Urothelium cell line (cell line): ENCODE measurements at regions not wholly inside any gene's neighbourhood (a gene's known extent, or its start where the extent isn't known, plus 50 kb on each side); places are given as distances from the start of the nearest gene placed in this dataset.
"Not testable (repeated sequence)": the region's sequence is repeated elsewhere in the genome, so short reads cannot be mapped to it uniquely, and the experiment has no call there.

Experiments
- DNase-seq: peaks from one replicate; pipeline ENCODE4 v3.0.0; 2011; ENCODE audit warnings: low spot score, mixed read lengths
- FAIRE-seq: peaks from 2 replicates; lab custom pipeline; 2011; peaks lifted over from hg19 to GRCh38; lab: Jason Lieb, UNC

DNA sequence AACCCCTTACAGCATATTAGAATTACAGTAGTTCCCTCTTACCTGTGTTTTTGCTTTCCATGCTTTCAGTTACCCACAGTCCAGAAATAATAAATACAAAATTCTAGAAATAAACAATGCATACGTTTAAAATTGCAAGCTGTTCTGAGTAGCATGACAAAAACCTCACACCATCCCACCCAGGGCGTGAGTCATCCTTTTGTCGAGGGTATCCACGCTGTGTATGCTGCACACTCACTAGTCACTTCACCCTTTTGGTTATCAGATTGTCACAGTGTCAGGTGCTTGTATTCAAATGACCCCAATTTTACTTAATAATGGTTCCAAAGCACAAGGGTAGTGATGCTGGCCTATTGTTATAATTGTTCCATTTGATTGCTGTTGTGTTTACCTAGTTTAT, 72.5 kb upstream of the P3H2 start:
- FAIRE-seq (no peak), DNase-seq (no peak)

DNA sequence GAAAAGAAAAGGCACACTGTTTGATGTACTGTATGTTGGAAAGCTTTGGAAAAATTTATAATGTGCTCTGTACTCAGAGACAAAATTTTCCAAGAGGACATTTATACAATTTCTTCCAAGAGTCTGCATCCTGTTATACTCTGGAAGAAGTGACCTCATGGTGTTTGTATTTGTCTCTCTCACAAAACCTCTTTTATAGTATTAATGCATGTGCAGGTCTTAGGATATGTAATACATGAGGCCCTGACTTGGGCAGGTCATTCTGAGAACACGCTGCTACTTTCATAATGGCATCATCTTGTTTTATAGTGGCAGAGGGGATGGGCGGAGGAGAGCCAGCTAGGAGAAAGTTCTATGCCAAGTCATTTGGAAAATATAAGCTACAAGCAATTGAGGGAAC, 72.0 kb upstream of the P3H2 start:
- no peak for DNase-seq
- no peak for FAIRE-seq

DNA sequence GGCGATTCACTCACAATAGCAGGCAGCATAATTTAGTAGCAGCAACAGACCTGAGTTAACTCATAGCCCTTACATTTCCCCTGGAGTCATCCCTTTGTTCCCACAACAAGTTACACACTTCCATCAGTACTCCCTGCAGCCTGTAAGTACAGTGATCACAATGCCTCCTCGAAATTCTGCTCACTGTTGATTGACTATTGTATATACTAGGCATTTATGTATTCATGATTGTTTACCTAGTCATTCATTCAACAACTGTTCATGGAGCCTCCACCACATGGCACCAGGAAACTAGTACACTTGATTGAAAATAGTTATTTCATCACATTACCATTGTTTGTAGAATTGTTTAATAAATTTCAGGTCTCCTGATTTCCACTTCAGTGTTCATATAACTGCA, 71.4 kb upstream of the P3H2 start:
- DNase-seq (no peak), FAIRE-seq (peak; percentile 65)

DNA sequence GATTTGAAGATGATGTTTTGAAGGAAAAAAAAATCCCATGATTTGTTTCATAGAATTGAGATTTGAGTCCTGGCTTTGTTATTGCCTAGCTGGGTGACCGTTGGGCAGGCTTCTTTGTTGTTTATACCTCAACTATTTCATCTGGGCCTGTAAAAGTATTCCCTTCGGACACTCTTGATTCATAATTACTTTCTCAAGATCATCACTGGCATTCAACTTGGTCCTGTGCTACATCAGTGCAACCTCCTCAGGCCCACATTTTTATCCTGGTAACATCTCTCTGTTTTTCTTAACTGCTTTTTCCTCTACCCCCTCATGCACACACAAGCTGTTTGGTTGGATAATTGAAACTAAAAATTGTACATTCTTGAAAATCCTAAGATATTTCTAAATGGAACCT, 67.5 kb upstream of the P3H2 start:
- no peak for FAIRE-seq

DNA sequence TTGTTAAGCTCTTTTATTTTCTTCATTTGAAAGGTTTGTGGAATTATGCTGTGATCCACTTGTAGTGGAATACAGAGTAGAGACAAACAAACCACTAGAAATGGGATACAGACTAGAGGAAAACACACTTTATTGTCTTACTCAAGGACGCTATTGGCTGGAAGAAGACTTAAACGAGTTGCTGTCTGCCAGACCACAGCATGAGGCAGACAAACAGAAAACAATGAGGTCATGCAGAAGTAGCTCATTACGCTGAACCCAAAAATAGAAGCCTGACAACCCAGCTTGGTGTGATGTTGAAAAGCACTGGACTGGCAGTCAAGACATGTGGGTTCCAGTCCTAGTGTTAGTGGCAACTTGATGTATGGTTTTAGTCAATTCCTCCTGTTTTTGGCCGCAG, 62.4 kb upstream of the P3H2 start:
- peak; percentile 40 for FAIRE-seq

More for the DNA sequence above, 67.5 kb upstream of the P3H2 start:
- no peak for DNase-seq

DNA sequence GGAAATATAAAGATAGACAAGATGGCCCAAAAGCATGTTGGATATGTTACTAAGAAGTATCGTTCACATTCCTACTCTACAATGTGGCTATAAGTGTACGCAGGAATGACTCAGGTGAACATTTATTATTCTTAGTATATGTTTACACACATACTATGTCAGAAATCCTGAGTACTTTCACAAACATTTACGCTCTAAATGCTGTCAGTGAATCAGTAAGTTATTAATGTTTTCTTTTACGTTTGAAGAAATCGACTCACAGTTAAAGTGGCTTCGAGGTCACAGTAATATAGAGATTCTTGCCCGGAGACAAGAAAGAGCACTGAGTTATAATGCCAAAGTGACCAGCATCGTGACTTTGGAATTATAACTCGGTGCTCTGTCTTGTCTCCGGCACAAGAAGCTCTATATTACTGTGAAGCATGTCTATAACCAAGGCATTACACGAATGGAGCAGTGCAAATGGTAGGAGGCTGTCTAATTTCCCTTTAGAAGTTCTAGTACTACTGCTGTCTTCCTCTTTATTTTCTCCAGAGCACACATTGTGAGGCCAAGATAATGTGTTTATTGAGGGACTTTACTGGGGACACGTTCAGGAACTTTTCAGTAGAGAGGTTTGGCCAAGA, 61.8 kb upstream of the P3H2 start:
- DNase-seq (no peak), FAIRE-seq (no peak)

More for the DNA sequence above, 62.4 kb upstream of the P3H2 start:
- peak; percentile 71 for DNase-seq

DNA sequence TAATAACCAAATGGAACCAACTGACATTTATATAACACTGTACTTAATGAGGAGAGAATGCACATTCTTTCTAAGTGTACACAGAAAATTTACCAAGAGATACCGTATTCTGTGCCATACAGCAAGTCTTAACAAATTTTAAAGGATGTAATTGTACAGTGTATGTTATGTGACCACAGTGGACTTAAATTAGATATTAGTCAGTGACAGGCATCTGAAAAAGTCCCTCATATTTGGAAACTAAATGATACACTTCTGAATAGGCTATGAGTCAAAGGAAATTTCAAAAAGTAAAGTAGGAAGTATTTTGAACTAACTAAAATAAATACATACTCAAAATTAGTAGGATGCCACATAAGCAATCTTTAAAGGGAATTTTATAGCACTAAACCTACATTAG, 59.6 kb upstream of the P3H2 start:
- no peak for FAIRE-seq
- no peak for DNase-seq

DNA sequence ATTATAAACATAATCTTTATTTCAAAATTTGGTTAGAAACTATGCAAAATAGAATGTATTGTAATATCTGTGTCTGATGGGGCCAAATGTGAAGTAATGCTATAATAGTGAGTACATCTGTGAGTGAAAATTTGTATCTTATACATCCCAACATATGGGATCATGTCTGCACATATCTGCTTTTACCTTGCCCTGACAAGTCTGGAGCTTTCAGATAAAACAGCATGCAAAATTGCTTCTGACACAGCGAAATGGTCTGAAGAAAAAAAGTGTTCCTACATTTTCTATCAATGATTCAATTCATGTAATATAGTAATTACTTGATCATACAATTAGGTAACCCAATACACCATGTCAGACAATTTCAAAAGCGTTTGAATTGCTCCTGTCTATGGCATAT, 58.1 kb upstream of the P3H2 start:
- FAIRE-seq = no peak

DNA sequence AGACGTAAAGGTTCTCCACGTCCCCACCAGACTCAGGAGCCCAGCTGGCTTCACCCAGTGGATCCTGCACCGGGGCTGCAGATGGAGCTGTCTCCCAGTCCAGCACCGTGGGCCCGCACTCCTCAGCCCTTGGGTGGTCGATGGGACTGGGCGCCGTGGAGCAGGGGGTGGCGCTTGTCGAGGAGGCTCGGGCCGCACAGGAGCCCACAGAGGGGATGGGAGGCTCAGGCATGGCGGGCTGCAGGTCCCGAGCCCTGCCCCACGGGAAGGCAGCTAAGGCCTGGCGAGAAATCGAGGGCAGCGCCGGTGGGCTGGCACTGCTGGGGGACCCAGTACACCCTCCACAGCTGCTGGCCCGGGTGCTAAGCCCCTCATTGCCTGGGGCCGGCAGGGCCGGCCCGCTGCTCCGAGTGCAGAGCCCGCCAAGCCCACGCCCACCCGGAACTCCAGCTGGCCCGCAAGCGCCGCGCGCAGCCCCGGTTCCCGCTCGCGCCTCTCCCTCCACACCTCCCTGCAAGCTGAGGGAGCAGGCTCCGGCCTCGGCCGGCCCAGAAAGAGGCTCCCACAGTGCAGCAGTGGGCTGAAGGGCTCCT, 56.3 kb upstream of the P3H2 start:
- FAIRE-seq, DNase-seq: not testable (repeated sequence)

More for the DNA sequence above, 58.1 kb upstream of the P3H2 start:
- DNase-seq = no peak

DNA sequence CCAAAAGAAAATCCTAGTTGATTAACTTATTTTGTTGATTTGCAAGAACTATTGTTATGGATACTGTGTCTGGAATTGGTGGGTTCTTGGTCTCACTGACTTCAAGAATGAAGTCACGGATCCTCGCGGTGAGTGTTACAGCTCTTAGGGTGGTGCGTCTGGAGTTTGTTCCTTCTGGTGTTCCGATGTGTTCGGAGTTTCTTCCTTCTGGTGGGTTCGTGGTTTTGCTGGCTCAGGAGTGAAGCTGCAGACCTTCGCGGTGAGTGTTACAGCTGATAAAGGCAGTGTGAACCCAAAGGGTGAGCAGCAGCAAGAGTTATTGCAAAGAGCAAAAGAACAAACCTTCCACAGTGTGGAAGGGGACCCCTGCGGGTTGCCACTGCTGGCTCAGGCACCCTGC, 55.4 kb upstream of the P3H2 start:
- FAIRE-seq, DNase-seq: not testable (repeated sequence)

DNA sequence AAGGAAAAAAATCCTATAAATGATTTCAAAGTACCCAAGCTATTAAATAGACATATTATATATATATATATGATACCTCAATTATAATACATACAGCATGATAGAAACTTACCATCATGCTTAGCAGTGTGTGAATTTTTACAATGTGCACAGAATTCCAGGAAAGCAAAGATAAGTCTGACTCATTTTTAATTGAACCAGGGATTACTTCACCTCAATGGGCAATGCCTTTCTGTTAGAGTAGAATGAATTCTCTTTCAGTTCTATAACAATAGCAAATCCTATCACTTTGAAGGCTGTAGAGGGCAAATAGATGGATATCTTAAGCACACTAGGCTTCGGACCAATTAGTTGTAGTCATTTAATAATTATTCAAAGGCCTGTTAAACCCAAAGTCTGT, 54.8 kb upstream of the P3H2 start:
- no peak for FAIRE-seq
- DNase-seq = no peak

DNA sequence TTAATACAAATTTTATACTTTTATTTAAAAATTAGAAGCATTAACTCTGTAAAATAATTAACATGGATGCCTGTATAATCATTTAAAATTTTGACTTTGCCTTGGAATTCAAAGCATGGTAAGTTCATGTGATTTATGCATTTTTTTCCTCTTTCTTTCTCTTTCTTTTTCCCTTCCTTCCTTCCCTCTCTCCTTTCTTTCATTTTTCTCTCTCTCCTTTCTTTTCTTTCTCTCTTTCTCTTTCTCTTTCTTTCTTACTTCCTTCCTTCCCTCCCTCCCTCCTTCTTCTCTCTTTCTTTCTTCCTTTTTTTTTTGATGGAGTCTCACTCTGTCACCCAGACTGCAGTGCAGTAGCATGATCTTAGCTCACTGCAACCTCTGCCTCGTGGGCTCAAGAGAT, 53.8 kb upstream of the P3H2 start:
- no peak for FAIRE-seq
- no peak for DNase-seq

DNA sequence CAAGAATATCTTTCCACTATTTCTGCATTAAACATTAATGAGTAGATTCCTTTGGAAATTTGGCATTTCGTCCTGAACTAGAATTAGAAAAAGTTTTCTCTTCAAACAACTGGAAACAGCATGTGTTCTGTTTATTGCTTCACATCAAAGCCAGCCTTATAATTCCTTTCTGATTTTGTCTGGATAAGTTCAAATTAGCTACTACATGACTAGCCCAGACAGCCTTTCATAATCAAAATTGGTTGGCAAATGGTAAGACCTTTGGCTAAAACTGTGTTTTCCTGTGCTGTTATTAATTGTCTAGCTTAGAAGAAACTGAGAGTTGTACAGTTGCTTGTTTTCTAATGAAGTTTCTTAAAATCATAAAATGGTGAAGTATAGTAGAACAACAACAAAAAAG, 52.7 kb upstream of the P3H2 start:
- no peak for FAIRE-seq
- DNase-seq = no peak

DNA sequence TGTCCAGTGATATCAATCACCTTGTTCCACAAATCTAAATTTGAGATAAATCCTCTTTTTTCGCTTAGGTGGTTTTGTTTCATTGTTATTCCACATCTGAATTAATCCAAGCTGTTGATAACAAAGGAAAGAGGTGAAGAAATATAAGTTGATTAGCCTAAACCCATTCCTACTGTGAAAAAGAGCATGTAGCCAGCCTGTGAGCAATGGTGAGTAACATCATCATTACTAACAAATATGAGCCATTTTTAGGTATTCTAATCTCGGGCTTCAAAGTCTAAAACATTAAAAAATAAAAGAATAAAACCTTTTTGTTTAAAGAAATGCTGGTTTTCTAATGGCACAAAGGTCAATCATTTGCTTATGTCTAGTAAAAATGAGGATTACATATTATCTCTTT, 52.1 kb upstream of the P3H2 start:
- no peak for DNase-seq
- no peak for FAIRE-seq
